ENCODE measurements at regions not wholly inside any gene's neighbourhood (a gene's known extent, or its start where the extent isn't known, plus 50 kb on each side); places are given as distances from the start of the nearest gene placed in this dataset.
"Not testable (repeated sequence)": the region's sequence is repeated elsewhere in the genome, so short reads cannot be mapped to it uniquely, and the experiment has no call there.

- DNase-seq (ENCODE audit: low spot score) = no peak
Measured at GRCh38 chr3:102682741-102683140, 247.9 kb downstream of the ZPLD1 start.

GRCh38 chr3:102686792-102687191 lies 252.0 kb downstream of the ZPLD1 start:
- DNase-seq (ENCODE audit: low spot score) = no peak

GRCh38 chr3:102687851-102688555 lies 253.2 kb downstream of the ZPLD1 start:
- no peak for DNase-seq (ENCODE audit: low spot score)

DNA sequence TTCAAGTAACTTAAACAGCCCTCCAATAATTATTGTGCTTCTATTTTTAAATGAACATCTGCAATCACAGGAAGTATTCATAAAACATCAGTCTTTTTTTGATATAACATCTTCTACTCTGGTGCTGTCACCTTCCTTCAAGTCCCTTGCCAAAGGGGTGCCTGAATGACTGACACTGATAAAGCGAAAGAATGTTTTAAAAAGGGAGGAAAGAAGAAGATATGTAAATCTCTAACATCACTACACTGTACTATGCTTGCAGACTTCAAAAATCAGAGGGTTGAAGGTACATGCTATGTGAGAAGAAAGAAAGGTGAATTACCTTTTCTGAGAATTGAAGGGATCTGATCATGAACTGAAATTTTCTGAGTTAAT lies 253.7 kb downstream of the ZPLD1 start:
- no peak for DNase-seq (ENCODE audit: low spot score)

- DNase-seq (ENCODE audit: low spot score) = no peak
Measured at GRCh38 chr3:102691507-102691906, 256.7 kb downstream of the ZPLD1 start.

DNA sequence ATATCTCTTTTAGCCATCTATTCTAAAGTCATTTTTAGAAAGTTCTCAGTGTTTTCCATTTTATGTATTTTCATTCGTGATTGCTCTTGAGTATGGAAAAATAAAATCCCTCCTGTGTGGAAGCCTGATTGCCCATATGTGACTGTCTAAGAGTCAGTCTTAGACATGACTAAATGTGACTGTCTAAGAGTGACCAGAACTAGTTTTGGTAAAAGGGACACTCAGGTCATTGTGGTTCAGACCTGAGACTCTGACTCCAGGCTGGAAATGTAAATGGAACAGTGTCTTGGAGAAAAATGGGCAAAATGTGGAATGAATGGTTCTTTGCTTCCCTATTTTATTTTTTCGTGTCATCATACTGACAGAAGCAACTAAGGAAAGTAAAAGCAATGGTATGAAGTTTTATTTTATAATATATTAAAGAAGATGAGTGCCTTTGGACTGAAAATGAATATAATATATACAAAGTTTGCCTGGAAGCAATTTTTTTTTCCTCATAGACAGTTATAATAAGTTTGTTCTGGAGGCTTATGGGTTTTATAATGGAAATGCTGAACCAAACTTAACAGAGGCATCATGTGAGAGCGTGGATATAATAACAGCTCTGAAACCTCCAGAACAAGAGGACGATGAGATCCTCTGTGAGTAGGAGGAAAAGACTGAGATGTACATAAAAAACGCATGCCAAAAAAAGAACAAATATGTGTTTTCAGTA lies 264.4 kb downstream of the ZPLD1 start:
- no peak for DNase-seq (ENCODE audit: low spot score)

DNA sequence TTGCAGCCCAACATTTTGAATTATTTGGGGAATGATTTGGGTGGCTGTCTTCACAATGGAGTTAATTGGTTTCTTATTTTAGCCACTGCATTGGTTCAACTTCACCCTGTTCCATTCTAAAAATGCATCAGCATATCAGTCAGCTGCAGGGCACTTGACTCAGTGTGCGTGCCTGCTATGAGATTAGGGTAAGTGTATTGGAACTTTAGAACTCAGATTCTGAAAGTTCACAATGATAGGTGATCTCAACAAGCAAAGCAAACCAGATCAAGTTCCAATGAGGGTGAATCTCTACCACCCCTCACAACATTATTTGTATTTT lies 265.0 kb downstream of the ZPLD1 start:
- no peak for DNase-seq (ENCODE audit: low spot score)

DNA sequence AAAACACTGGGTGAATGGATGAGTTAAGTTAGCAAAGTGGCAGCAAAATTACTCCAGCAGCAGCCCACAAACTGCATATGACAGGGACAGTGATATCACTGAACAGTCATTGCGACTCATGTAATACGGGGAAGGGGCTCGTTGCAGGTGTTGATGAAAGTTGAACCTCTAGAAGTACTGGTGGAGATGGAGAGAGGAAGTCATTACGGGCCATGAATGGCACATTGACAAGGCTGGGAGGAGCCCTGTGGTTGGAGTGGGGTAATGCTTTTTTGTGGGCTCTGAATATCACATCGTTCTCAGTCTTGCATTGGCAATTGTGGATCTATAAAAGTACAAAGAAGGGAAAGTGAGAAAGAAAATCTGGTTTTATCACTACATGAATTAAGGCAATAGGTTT lies 278.1 kb downstream of the ZPLD1 start:
- DNase-seq (ENCODE audit: low spot score) = no peak

DNA sequence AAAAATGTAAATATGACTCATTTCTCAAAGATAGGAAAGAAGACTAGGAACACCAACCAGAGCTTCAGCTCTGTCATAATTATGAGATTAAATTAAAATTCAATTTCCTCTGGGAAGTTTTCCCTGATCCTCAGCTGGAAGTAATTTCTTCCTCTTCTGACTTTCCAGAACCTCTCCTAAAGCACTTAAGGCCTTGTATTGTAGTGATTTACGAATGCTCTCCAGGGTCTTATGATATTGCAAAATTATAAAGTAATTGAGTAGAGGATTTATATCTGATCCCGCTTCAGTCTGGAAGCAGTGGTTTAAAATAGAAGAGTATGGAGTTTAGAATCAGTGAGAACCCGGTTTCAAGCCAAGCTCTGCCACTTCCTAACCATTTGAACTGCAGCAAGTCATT lies 279.8 kb downstream of the ZPLD1 start:
- no peak for DNase-seq (ENCODE audit: low spot score)

GRCh38 chr3:102715030-102715697 lies 280.3 kb downstream of the ZPLD1 start:
- no peak for DNase-seq (ENCODE audit: low spot score)

DNA sequence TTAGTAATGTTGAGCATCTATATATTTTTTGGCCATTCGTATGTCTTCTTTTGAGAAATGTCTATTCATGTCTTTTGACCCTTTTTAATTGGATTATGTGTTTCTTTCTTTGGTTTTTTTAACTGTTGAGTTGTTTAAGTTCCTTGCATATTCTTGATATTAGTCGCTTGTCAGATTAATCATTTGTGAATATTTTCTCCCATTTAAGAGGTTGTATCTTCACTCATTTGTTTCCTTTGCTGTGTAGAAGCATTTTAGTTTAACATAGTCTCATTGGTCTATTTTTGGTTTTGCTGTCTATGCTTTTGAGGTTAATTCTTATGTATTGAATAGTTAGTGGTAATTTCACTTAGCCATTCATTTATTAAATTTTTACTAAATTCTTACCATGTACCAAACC lies 283.8 kb downstream of the ZPLD1 start:
- no peak for DNase-seq (ENCODE audit: low spot score)

- DNase-seq (ENCODE audit: low spot score) = no peak
Measured at GRCh38 chr3:102722317-102722716, 287.5 kb downstream of the ZPLD1 start.

DNA sequence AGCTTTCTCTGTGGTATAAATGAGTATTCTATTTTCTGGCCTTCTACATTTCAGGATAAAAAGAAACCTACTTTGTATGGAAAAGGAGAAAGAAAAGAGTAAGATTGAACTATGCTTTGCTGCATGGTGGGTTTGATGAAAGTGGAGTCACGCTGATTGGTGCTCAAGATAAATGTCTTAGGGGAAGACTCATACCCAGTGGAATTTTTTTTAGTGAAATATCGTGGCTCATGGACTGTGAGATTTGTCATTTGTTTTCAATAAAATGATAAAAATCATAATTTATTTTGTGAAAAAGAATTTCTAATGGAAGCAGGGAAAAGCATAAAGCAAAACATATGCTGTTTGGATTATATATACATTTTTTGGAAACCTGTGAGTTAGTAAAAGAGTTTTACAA lies 292.5 kb downstream of the ZPLD1 start:
- DNase-seq (ENCODE audit: low spot score) = no peak

GRCh38 chr3:102732581-102732980 lies 297.8 kb downstream of the ZPLD1 start:
- DNase-seq (ENCODE audit: low spot score) = not testable (repeated sequence)

- no peak for DNase-seq (ENCODE audit: low spot score)
Measured at GRCh38 chr3:102733791-102734563, 299.2 kb downstream of the ZPLD1 start.

DNA sequence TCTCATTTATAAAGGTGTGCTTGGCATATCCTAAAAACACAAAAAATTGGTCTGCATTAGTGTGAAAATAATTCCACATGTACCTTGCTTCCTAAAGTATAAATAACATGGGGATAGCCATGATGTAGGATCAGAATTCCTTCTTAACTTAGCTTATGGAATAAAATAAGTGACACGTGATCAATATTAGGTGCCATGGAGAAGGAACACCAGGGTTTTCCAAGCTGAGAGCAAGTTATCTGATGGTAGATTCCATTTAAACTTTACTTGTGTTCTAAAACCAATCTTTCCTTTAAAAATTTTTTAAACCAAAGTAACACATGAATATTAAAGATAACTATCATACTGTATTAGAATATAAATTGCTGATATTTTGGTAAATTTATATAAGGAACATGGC lies 300.5 kb downstream of the ZPLD1 start:
- DNase-seq (ENCODE audit: low spot score) = no peak

DNA sequence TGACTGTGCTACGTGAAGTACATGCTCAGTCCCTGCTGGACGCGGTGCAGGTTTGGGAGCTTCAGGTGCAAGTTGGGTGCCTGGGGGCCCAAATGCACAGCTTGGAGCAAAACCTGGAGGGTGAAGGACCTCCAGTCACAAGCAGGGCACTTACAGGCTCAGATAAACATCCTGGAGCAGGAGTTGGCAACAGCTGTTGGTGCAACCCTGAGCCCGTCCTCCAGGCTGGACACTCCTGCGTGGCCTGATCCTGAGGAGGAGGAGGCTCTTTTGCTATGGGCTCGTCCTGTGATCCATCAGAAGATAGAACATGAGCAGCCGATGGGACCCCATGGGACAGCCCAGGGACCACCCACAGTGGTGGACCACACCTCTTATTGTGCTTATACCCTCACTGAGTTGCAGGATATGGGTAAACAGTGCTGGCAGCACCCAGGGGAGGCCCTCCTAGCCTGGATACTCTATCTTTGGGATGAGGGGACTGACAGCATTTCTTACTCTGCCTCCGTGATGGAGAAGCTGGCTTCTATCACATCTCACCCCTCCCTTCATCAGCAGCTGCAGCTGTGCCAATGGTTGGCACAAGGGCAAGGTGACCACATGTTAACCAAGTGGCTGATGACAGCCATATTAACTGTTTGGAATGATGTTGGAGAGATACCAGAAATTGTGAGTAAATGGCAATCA lies 301.6 kb downstream of the ZPLD1 start:
- DNase-seq (ENCODE audit: low spot score) = no peak

- DNase-seq (ENCODE audit: low spot score) = no peak
Measured at GRCh38 chr3:102736975-102737304, 302.1 kb downstream of the ZPLD1 start.

DNA sequence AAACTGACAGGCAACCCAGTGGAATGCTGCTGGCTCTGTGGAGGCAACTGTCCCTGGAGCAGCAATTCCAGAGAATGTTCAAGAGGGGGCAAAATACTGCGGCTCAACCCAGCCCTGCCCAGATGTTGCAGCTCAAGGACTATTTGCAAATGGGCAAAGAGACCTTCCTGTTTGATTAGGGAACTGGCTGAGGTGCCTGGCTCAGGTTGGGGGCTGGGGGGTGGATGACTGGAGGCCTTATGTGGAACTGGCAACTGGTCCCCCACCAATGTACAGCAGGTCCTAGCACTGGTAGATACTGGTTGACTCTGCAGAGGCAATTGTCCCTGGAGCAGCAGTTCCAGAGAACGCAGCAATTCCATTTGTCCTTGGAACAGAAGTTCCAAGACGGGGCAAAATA lies 302.5 kb downstream of the ZPLD1 start:
- no peak for DNase-seq (ENCODE audit: low spot score)

- DNase-seq (ENCODE audit: low spot score) = peak; percentile 7
Measured at GRCh38 chr3:102741105-102741504, 306.3 kb downstream of the ZPLD1 start.

DNA sequence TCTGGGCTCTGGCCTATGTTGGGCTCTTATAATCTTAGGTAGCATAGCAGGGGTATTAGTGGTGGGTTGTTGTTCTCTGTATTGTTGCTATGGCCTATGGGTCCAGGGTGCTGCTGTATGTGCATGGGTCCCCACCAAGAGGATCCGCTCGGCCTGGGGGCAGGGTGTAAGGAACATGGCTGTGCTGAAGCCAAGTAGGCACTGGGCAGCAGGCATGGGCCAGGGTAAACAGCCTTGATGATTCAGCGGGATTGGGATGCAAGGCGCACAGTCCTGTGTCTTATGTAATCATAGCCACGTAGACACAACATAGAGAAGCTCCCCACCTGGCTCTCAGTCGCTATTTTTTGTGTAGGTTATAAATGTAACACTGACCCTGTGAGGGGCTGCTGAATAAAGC lies 306.9 kb downstream of the ZPLD1 start:
- no peak for DNase-seq (ENCODE audit: low spot score)

- DNase-seq (ENCODE audit: low spot score) = no peak
Measured at GRCh38 chr3:102745881-102746280, 311.1 kb downstream of the ZPLD1 start.
